Smooth muscle cell (in vitro differentiated cells): ENCODE measurements at regions not wholly inside any gene's neighbourhood (a gene's known extent, or its start where the extent isn't known, plus 50 kb on each side); places are given as distances from the start of the nearest gene placed in this dataset.

Source experiments
- DNase-seq: peaks from one replicate; lab custom pipeline; 2025; ENCODE audit not compliant: unreplicated experiment; lab: John Stamatoyannopoulos, UW
- H2AFZ ChIP-seq: fragments of 200-600 bp; sonication (generic); 2 replicates; pipeline ENCODE4 v1.6.0; 2016; ENCODE audit warnings: antibody characterized with exemption, low read depth, mild to moderate bottlenecking
- H3F3A ChIP-seq: fragments of 200-600 bp; sonication (generic); 2 replicates; pipeline ENCODE4 v1.6.0; 2017; ENCODE audit warnings: antibody characterized with exemption, low read depth
- H3K27ac ChIP-seq: fragments of 200-600 bp; sonication (generic); 2 replicates; pipeline ENCODE4 v1.5.1; 2016; ENCODE audit warnings: low read depth, mild to moderate bottlenecking
- H3K27me3 ChIP-seq: fragments of 200-600 bp; sonication (generic); 2 replicates; pipeline ENCODE4 v1.6.1; 2016; ENCODE audit warnings: low read depth, mild to moderate bottlenecking
- H3K36me3 ChIP-seq: fragments of 200-600 bp; sonication (generic); 2 replicates; pipeline ENCODE4 v1.5.1; 2016; ENCODE audit warnings: low read depth
- H3K4me1 ChIP-seq: fragments of 200-600 bp; sonication (generic); 2 replicates; pipeline ENCODE4 v1.5.1; 2016; ENCODE audit warnings: low read depth
- H3K4me2 ChIP-seq: fragments of 200-600 bp; sonication (generic); 2 replicates; pipeline ENCODE4 v1.6.0; 2016; ENCODE audit warnings: mild to moderate bottlenecking
- H3K4me3 ChIP-seq: fragments of 200-600 bp; sonication (generic); 2 replicates; pipeline ENCODE4 v1.5.1; 2016; ENCODE audit warnings: mild to moderate bottlenecking
- H3K79me2 ChIP-seq: fragments of 200-600 bp; sonication (generic); 2 replicates; pipeline ENCODE4 v1.6.0; 2016; ENCODE audit warnings: low read depth, mild to moderate bottlenecking
- H3K9ac ChIP-seq: fragments of 200-600 bp; sonication (generic); 2 replicates; pipeline ENCODE4 v1.6.0; 2016; ENCODE audit warnings: low read depth
- H3K9me3 ChIP-seq: fragments of 200-600 bp; sonication (generic); replicated peaks from 2 replicates; pipeline ENCODE4 v1.5.1; 2016; ENCODE audit warnings: low read depth
- H4K20me1 ChIP-seq: fragments of 200-600 bp; sonication (generic); 2 replicates; pipeline ENCODE4 v1.6.0; 2016; ENCODE audit warnings: low read depth
- WGBS: methylation state at CpG from one replicate; pipeline ENCODE4 v1.1.7; 2016; ENCODE audit warnings: low lambda C conversion rate; 5-methylcytosine and 5-hydroxymethylcytosine counted together
- TF ChIP-seq, protein P1 (sequence below): fragments of 200-600 bp; sonication (generic); IDR thresholded peaks from 2 replicates; pipeline ENCODE4 v1.5.1; 2017; ENCODE audit warnings: borderline replicate concordance, mild to moderate bottlenecking, antibody characterized with exemption; ENCODE audit not compliant: insufficient read depth, poor library complexity, severe bottlenecking

DNA sequence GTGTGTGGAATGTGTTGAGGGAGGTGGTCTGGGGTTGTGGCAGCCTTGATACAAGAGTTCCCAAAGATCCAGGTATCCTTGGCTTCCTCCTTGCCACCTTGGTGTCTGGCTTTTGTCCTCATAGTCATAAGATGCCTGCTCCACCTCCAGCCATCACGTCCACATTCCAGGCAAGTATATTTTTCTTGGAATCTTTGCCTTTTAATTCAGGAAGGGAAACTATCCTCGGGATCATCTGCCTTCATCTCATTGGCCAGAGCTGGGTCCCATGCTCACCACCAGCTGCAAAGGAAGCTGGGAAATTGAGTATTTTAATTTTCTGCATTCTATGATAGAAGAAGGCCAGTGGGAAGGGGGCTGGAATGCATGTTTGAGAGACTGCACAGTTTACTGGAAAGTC is 186.7 kb downstream of the C9orf50 start:
- Histone ChIP-seq H3K79me2 (no peaks in the 10 kb centered on the region), H3K4me3 (no peak overlapping the region), H2AFZ (no peak overlapping the region), H3K4me2 (no peak overlapping the region), H4K20me1 (no peaks in the 10 kb centered on the region), H3K27me3 (no peaks in the 10 kb centered on the region), H3K4me1 (peaks cover 16% of the 10 kb centered on the region), H3K9me3 (no peaks in the 10 kb centered on the region), H3K9ac (no peak overlapping the region), H3F3A (no peaks in the 10 kb centered on the region), H3K27ac (no peak overlapping the region), H3K36me3 (no peaks in the 10 kb centered on the region)
- no peak for DNase-seq
- TF ChIP-seq, protein P1, sequence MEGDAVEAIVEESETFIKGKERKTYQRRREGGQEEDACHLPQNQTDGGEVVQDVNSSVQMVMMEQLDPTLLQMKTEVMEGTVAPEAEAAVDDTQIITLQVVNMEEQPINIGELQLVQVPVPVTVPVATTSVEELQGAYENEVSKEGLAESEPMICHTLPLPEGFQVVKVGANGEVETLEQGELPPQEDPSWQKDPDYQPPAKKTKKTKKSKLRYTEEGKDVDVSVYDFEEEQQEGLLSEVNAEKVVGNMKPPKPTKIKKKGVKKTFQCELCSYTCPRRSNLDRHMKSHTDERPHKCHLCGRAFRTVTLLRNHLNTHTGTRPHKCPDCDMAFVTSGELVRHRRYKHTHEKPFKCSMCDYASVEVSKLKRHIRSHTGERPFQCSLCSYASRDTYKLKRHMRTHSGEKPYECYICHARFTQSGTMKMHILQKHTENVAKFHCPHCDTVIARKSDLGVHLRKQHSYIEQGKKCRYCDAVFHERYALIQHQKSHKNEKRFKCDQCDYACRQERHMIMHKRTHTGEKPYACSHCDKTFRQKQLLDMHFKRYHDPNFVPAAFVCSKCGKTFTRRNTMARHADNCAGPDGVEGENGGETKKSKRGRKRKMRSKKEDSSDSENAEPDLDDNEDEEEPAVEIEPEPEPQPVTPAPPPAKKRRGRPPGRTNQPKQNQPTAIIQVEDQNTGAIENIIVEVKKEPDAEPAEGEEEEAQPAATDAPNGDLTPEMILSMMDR, result no peak
- WGBS, result 73% methylated on average over 2 of the region's 2 CpGs

DNA sequence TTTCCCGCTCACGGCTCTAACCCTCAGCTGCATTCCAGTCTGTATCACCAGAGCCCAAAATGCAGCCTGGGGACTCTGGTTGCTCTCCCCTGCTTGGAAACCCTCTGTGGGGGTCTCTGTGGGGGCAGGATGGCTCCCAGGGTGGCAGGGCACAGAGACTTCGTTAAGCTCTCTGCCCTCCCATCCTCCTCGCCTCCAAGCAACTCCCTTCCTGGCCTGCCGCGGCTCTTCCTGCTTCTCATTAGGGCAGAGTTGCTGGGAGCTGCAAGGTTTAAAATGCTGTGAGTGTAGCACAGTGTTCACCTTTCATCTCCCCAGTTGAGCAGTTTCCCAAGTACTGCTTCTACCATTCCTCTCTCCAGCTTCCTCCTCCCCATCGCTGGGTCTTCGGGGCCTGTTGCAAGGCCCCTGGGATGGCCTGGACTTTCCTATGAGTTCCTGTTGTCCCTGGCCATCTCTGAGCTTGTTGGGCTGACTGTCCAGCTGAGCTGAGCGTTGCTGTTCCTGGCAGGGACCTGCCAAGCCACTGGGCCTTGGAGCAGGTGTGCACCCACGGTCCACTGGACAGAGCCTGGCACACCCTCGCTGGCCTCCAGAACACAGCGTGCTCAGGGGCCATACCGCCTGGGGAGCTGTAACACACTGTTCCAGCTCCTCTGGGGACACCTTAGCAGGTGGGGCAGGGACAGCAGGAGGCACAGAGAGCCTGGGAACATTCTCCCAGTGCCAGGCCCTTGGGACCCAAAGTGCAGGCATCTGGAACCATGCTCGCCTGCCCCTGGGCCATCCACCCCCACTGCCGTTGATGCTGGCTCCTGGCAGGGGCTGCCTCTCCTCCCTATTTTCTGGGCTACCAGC is 188.4 kb downstream of the C9orf50 start:
- TF ChIP-seq, protein P1, result no peak
- no peak overlapping the region for H2AFZ ChIP-seq
- H3K27me3 ChIP-seq, result no peaks in the 10 kb centered on the region

DNA sequence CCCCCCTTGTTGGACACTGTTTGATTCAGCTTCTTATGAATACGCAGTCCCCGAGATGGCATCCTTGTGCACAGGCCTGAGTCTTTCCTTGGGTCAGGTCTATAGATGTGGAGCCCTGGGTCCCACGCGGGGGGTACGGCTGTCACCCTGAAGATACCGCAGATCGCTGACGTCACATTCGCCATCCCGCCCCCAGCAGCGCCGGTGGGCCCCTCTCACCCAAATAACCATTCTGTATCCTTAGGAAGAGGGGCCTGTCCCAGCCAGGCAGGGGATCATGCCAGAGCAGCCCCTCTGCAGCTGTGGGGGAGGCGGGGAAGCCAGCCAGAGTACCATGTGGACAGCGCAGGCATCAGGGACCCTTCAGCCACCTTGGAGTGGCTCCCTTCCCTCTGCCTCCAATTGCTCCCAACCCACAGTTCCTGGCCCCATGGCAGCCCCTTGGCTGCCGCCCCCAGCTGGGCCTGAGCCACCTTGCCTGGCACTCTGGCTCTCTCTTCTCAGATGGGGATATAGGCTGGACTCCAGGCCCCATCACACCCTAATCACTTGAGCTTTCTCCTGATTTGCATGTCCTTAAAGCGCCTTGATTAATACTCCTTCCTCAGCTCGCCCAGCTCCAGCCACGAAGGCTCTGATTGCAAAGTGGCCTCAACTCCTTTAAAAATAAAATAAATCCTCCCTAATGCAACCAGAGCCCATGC is 189.8 kb downstream of the C9orf50 start:
- no peaks in the 10 kb centered on the region for H3K9me3 ChIP-seq
- no peaks in the 10 kb centered on the region for H4K20me1 ChIP-seq
- no peaks in the 10 kb centered on the region for H3K27me3 ChIP-seq
- no peaks in the 10 kb centered on the region for H3K79me2 ChIP-seq
- H3K4me2 ChIP-seq, result no peak overlapping the region
- DNase-seq, result no peak
- no peak overlapping the region for H3K27ac ChIP-seq
- WGBS, result 76% methylated on average over 18 of the region's 18 CpGs
- H2AFZ ChIP-seq, result peak overlapping the region; percentile 90
- H3K9ac ChIP-seq, result no peak overlapping the region
- H3K36me3 ChIP-seq, result no peaks in the 10 kb centered on the region
- H3K4me1 ChIP-seq, result peaks cover 3% of the 10 kb centered on the region
- H3K4me3 ChIP-seq, result no peak overlapping the region
- no peaks in the 10 kb centered on the region for H3F3A ChIP-seq
- TF ChIP-seq, protein P1, result no peak

More for the DNA sequence above, 188.4 kb downstream of the C9orf50 start:
- DNase-seq, result no peak
- WGBS, result 66% methylated on average over 15 of the region's 15 CpGs
- H3K27ac ChIP-seq, result no peak overlapping the region
- H3K9me3 ChIP-seq, result no peaks in the 10 kb centered on the region
- H3K4me1 ChIP-seq, result peaks cover 11% of the 10 kb centered on the region
- no peaks in the 10 kb centered on the region for H4K20me1 ChIP-seq
- H3K9ac ChIP-seq, result no peak overlapping the region
- no peaks in the 10 kb centered on the region for H3K79me2 ChIP-seq
- H3K36me3 ChIP-seq, result no peaks in the 10 kb centered on the region
- no peak overlapping the region for H3K4me2 ChIP-seq
- H3F3A ChIP-seq, result no peaks in the 10 kb centered on the region
- H3K4me3 ChIP-seq, result no peak overlapping the region
